Skin of body (tissue), 1 donor: ENCODE measurements at regions not wholly inside any gene's neighbourhood (a gene's known extent, or its start where the extent isn't known, plus 50 kb on each side); places are given as distances from the start of the nearest gene placed in this dataset.

Source experiments
- DNase-seq: peaks from one replicate; lab custom pipeline; 2025; lab: John Stamatoyannopoulos, UW

DNA sequence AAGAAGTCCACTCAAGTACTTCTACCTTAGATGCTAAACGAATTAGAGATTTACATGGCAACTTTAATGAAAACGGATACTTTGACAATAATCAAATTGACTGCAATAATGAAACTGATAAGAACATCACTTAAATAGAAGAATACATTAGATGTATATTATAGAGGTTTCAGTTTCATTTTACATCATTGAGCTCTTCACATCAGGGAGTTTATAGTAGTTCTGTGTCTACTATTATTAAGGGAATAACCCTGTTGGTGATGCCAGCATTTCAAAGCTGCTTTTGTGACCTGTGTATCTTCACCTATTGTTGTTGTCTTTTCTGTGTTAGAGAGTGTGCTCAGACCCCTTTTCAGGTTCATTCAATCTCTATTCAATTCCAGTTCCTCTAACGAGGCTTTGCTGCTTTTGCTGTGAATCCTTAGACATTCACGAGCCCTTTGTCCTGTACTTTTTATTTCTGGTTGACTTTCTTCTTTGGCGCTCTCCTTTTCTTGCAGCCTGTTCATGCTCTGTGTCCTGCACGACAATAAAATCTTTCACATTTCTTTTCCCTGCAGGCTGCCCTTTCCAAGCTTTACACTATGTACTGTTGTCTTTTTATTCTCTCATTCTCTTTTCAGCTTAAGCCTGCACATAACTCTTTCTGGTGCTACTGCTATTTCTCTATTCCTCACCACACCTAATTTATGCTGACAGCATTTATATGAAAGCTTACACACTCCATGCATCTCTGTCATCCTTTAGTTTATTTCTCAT lies 232.1 kb downstream of the CPE start:
- no peak for DNase-seq

DNA sequence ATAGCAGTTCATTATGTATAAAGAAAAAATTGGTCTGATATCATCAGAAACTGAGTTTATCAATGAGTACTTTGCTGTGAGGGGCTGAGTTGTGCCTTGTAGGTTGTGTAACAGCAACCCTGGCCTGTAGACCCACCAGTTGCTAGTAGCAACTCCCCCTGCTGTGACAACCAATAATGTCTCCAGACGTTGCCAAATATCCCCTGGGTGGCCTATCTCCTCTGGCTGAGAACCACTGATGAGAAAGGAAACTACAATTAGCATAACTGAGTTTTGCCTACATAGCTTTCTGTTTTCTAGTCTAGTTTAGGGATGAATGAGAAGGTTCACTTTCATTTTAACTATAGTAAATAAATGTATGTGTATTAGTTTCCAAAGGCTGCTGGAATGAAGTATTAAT lies 234.1 kb downstream of the CPE start:
- no peak for DNase-seq

DNA sequence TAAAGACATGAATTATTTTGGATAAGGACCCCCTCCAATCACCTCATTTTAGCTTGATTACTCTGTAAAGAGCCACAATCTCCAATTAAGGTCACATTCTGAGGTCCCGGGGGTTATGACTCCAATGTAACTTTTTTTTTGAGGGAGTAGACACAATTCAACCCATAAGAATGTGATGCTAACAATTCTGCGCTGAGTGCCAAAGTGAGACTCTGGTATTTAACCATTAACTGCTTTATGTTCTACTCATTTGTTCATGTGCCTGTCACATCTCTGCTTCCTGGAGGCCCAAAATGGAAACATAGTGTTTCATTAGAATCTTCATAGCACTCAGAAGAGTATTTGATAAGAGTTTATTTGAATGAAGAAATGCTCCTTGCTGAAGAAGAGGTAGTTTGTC lies 234.8 kb downstream of the CPE start:
- no peak for DNase-seq

DNA sequence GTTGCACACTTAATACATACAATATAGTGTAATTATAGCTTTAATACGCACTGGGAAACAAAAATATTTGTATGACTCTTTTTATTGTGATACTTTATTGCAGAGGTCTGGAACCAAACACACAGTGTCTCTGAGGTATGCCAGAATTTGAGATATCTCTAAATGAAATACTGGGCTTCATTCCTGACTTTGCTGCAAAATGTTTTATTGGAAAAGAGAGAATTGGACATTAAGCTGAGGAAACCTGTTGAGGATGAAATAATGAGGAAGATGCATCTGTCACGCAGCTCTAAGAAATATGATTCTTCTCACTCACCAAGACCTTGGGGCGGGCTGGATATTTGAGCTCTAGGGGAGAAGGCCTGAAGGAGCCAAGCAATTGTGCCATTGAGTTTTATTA lies 242.1 kb downstream of the CPE start:
- peak; percentile 34 for DNase-seq

DNA sequence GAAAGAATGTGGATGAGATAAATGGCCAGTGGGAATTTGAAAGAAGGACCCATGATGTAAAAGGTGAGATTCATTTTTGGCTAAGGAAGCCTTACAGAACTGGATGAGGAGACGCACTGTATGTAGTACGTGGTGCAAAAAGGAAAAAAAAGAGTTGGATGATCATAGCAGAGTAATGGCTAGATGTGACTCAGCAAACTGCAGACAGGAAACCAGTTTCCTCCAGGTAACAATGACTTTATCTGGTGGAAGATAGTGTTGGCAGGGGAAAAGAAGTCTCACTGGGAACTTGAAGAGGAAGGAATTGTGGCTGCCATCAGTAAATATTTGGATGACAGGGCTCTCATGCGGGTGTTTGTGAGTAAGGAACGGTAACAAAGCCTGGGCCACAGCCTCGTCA lies 243.2 kb downstream of the CPE start:
- DNase-seq: no peak

DNA sequence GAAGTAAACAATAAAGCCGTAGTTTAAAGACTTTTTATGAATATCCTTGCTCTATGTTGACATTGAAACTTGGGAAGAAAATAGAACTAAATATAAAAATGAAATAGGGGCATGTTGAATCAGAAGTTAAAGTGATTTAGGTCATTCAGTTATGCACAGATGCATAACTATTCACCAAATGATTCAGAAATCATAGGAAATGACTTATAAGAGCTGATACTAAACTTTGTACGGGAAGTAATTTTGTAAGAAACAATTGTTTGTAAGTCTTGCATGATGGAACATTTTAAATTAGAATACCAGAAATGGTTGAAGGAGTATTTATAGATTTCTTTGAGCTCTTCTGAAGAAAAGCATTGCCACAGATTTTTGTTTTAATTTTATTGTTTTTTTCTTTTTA lies 246.5 kb downstream of the CPE start:
- no peak for DNase-seq

DNA sequence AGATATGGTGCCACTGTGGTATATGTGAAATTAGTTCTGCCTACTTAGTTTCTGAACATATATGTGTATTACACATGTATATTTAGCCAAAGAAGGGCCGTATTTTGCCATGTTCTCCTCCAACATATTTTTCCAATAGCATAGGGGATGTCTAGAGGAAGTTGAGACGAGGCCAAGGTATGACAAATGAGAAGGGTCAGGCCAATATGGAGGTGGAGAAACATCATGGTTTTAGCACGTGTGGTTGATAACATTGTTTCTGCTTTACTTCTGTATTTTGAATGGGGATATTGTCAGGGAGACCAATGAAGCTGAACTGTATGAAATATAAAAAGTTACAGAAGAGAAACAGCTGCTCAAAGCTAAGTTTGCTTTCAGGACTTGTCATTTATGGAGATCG lies 246.7 kb upstream of the TLL1 start:
- DNase-seq: no peak

DNA sequence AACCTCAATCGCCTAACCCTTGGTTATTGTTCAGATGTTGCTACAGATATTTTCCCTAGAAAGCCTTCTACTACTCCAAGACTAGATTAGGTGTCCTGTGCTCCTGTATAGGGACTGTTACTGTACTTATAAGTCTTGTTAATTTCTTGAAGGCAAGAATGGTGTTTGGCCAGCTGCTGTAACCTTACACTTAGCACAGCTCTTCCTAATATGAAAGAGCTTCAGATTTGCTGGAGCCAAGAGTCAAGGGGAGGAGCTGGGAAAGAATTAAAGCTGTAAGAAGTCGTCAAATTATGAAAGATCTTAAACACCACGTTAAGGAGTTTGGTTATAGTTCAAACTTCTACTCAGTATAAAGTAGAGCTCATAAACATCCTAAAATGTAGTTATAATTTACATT lies 245.9 kb upstream of the TLL1 start:
- no peak for DNase-seq

DNA sequence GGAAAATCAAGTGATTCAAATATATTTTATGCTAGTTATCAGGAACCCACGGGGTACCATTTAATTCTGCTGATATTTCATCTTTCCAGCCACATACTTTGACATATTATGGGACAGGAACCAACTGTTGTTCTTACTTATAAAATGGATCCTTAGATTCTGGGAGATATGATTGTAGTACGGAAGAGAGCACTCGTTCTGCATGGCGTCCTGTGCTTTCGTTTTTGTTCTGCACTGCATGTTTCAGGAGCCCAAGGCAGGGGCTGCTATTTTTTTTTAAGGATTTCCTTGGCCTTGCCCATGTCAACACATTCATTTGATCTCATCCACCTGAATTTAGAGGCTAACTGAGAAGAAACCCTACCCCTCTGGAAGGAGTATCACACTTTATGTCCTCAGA lies 245.5 kb upstream of the TLL1 start:
- DNase-seq: no peak

DNA sequence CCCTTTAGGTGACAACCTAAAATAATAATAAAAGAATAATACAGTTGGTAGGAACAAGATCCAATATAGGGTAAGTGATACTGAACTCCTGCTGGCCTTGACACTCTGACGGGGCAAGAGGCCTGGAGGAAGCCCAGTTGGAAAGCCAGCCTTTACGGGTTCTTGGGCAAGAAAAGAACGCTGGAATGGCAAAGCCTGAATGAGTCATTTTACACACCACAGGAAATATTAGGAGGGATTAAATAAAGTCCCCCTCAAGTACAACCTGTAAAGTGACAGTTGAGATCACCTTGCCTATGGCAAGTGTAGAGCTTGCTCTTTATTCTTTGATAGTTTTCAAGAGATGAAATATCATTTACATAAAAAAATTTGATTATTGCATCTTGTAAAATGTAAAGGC lies 244.5 kb upstream of the TLL1 start:
- DNase-seq: no peak

DNA sequence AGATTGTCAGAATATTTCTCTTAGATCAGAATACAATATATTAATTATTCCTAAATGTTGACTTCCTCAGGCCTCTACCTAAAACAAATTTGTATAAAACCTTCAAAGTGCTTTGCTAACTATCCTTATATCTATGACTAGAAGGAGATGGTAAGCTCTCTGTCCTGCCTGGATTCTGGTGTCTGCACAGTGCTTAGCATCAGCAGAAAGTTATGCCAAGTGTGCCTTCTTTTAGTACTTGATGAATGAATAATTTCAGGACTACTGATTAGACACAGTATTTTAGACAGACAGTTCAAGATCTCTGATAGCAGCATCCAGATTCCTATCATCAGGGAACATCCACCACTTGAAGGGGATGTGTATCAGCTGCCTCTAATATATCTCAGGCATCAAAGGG lies 242.4 kb upstream of the TLL1 start:
- DNase-seq: no peak

DNA sequence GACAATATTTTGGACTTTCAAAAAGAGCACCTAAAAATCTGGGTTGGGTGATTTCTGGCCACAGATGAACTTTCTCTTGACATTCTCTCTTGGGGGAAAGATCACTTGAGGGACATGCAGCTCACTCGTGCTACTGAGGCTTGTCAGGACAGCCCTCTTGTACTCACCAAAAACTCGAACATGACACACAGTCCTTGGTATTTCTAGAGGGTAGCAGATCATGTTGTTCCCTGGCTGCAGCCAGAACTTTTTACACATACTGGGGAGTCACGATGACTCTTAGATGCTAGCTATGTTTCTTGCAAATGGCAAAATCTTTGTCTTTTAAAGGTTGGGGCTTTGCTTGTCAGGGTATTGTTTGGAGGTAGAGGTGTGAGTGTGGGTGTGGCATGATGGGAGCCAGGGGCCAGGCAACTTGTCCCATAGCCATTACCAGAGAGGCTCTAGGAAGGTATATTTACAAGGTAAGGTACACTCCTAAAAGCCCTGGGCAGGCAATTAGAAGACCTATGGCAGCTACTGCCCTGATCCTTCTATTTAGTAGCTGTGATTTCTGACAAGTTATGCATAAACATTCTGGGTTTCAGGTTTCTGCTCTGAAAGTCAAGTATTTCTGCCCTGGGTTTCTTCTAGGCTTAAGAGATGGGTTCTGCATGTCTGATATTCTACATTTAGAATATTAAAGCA lies 241.7 kb upstream of the TLL1 start:
- no peak for DNase-seq

DNA sequence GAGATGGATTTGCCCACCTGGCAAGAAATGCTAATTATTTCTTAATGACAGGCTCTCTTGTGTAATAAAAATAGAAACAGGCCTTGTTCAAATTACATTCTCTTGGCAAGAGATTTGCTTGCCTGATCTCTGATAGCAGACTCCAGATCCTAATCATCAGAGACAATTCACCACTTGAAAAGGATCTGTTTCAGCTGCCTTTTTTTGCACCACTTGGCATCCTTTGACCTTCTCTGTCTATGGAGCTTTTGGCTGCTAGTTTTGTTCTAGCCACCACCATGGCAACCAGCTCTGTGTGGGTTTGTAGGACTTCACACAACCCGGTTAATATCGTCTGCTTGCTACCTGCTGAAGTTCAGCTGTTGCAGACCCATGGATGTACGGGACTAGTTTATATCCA lies 241.1 kb upstream of the TLL1 start:
- no peak for DNase-seq

DNA sequence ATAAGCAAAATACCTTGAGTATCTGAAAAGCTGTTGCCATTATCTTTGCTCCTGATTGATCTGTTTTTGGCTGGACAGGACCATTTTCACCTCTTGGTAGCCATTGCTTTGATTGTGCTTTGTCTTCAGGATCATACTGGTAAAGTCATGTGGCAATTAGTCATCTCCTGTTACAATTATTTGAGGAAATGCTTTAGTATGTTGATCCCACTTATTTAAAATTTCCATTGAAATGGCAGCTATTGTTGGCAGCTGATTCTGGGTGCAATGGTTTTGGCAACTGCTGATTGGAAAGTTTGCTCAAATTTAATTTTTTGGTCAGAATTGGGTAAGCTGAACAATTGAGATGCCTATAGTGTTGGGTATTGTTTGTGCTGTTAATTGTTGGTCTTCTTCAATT lies 238.3 kb upstream of the TLL1 start:
- no peak for DNase-seq

DNA sequence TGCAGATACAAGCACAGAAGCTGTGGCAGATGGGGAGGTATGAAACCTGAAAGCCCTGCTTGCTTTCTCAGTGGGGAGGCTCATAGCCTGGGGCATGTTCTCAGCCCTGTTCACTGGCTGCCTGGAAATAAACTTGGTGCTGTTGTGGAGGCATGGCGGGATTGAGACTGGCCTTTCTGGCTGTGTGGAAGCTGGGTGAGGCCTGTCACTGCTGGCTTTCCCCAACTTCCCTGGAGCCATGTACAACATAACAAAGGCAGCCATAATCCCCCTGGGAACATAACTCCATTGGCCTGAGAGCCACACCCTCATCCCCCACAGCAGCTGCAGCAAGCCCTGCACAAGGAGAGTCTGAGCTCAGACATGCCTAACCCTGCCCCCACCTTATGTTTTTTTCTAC lies 237.7 kb upstream of the TLL1 start:
- DNase-seq: no peak

DNA sequence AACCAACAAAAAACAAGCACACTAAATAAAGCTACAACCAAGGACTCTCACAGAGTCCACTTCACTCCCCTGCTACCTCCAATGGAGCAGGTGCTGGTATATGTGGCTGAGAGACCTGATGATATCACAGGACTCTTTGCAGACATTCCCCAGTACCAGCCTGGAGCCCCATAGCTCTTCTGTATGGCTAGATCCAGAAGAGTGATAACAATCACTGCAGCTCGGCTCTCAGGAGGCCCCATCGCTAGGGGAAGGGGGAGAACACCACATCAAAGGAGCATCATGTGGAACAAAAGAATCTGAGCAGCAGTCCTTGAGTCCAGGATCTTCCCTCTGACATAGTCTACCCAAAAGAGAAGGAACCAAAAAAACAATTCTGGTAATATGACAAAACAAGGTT lies 237.1 kb upstream of the TLL1 start:
- DNase-seq: no peak

DNA sequence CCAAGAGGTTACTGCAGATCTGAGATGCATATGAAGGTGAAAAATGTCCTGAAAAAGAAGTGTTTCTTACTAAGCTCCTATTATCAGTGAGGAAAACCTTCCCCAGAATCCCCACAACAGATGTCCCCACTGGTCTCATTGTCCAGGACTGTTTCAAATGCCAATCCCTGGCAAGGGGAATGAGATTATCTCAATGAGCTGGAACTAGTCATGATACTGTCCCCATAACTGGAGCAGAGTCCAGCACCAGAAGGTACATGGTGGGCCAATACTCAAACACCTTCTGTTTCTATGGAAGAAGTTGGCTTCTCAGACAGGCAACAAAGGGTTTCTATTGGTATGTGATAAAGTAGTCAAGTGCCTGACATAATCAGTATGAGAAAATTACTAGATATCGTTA lies 221.1 kb upstream of the TLL1 start:
- no peak for DNase-seq

DNA sequence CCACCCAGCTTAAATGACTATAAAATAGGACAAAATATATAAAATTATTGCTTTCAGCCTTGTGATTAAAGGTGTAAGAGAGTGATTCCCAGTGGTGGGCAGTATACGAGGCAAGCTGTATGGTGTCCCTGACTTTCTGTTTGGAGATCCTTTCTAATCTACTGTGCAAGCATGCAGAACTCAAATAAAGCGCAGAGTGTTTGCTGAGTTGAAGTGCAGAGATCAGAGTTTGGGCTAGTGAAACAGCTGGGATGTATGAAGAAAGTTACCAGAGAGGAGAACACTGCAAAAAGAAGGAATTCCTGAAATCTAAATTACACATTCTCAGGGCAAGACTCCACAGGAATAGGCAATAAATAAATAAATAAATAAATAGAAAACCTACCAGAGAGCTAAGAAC lies 218.5 kb upstream of the TLL1 start:
- no peak for DNase-seq

DNA sequence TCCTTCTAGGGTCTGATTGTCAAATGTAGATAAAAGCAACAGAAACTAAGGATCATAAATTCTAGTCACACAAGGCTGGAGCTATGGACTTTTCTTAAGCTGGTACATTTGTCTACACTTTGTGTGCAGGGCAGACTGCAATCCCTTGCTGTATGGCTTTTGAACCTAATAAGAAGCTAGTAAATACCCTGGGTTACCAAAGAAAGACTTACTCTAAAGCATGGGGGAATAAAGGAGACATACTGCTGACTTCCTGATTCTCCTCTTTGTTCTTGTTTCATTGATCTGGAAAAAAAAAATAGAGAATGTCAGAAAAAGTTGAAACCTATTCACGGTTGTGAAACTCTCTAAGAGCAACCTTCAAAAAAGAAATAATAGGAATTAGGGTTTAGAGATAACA lies 216.6 kb upstream of the TLL1 start:
- no peak for DNase-seq

DNA sequence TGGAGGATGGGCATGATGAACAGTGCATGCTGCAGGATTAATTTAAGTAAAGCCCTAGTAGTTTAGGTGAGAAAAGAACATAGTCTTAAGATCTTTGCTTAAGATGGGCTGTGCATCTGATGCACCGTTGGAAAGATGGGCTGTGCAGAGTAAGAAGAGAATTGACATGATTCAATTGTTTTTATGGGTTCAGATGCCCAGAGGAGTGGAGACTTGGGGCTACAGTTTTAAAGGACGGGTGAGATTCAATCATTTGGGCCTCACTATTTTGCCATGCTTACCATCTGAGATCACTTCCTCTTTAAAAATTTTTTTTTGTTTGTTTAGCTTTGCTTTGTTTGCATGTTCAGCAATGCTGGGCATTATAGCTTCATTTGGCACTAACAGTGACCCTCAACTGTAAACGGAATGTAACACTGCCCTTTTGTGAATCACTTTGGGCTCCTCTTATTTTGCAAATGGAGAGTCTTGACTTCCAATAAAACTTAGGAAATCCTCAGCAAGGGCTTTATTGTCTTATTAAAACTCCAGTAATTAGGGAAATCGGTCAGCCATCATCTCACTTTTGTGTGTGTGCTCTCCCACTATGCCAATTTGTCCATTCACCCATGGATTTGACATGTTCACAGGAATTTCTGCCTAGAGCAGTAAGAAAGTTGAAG lies 216.1 kb upstream of the TLL1 start:
- DNase-seq: no peak

DNA sequence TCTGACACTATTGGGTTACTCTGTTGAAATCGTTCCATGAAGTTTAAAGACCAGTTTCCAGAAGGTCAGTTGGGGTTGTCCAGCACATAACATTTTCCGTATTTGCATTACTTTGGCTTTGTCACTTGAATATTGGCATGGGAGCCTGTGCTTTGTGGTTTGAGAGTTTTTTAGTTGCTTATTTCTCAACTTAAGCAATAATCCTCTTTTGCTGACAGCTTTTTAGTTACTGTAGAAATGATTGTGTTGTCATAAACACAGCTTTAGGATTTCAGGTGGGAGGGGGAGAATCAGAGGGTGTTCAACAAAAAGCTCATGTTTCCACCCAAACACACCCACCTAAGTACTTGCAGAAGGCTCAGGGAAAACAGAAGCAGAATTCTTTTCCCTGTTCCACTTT lies 210.7 kb upstream of the TLL1 start:
- DNase-seq: peak; percentile 72

DNA sequence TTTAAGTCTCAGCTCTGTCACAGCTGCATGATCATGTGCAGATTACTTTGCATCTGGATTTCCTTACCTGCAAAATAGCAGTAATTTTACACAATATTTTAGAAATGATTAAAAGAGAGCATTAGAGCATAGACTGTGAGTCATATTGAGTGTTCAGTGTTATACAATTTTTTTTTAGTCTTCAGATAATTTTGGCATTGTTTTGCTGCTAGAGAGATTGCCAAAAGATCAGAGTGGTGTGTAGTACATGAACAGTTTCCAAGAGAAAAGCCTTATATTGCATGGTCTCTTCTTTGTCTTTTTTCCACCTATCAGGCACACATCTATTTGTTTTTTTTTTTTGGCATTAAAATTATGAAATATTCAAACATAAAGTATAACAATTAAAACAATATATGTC lies 209.6 kb upstream of the TLL1 start:
- no peak for DNase-seq

DNA sequence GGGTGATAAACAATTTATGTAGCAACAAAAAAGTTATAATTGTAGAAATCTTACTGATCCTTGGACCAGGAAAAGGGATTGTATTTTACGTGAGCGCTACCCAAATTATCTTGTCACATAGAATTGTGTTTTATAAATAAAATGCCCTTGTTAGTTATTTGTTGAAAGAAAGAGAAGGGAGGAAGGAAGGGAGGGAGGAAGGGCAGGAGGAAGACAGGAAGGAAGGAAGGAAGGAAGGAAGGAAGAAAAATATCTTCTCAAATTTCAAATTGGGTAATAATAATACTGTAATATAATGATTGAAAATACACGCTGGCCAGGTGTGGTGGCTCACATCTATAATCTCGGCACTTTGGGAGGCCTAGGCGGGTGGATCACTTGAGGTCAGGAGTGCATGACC lies 206.2 kb upstream of the TLL1 start:
- DNase-seq: no peak
